ENCODE measurements at regions not wholly inside any gene's neighbourhood (a gene's known extent, or its start where the extent isn't known, plus 50 kb on each side); places are given as distances from the start of the nearest gene placed in this dataset.
A peak's percentile ranks its signal among the peaks of the same experiment; 100 is the strongest.

GRCh38 chr1:229886636-229887035 is 180.4 kb upstream of the GALNT2 start:
- no peak for TF ChIP-seq GATA3 (IDR thresholded peaks at IDR 0.05; ENCODE audit: low read depth, low read length)
- TF ChIP-seq GATA2 (IDR thresholded peaks at IDR 0.05; ENCODE audit: low read depth, low read length), result no peak

- no peak for TF ChIP-seq GATA3 (IDR thresholded peaks at IDR 0.05; ENCODE audit: low read depth, low read length)
Observed at GRCh38 chr1:229887043-229887822, 179.8 kb upstream of the GALNT2 start.

GRCh38 chr1:229888157-229888556 is 178.9 kb upstream of the GALNT2 start:
- no peak for TF ChIP-seq GATA2 (IDR thresholded peaks at IDR 0.05; ENCODE audit: low read depth, low read length)
- no peak for TF ChIP-seq GATA3 (IDR thresholded peaks at IDR 0.05; ENCODE audit: low read depth, low read length)

- TF ChIP-seq GATA3 (IDR thresholded peaks at IDR 0.05; ENCODE audit: low read depth, low read length) (no peak), GATA2 (IDR thresholded peaks at IDR 0.05; ENCODE audit: low read depth, low read length) (no peak)
Observed at GRCh38 chr1:229888561-229889001, 178.5 kb upstream of the GALNT2 start.

- TF ChIP-seq GATA2 (IDR thresholded peaks at IDR 0.05; ENCODE audit: low read depth, low read length), result no peak
- no peak for TF ChIP-seq GATA3 (IDR thresholded peaks at IDR 0.05; ENCODE audit: low read depth, low read length)
Observed at GRCh38 chr1:229889031-229889517, 178.0 kb upstream of the GALNT2 start.

- no peak for TF ChIP-seq GATA3 (IDR thresholded peaks at IDR 0.05; ENCODE audit: low read depth, low read length)
- no peak for TF ChIP-seq GATA2 (IDR thresholded peaks at IDR 0.05; ENCODE audit: low read depth, low read length)
Observed at GRCh38 chr1:229891227-229891626, 175.8 kb upstream of the GALNT2 start.

- no peak for TF ChIP-seq GATA2 (IDR thresholded peaks at IDR 0.05; ENCODE audit: low read depth, low read length)
- TF ChIP-seq GATA3 (IDR thresholded peaks at IDR 0.05; ENCODE audit: low read depth, low read length), result no peak
Observed at GRCh38 chr1:229892515-229893117, 174.4 kb upstream of the GALNT2 start.

GRCh38 chr1:229893762-229894444 is 173.1 kb upstream of the GALNT2 start:
- TF ChIP-seq GATA2 (IDR thresholded peaks at IDR 0.05; ENCODE audit: low read depth, low read length) (peak; percentile 50), GATA3 (IDR thresholded peaks at IDR 0.05; ENCODE audit: low read depth, low read length) (no peak)

GRCh38 chr1:229894532-229894931 is 172.5 kb upstream of the GALNT2 start:
- TF ChIP-seq GATA3 (IDR thresholded peaks at IDR 0.05; ENCODE audit: low read depth, low read length) (no peak), GATA2 (IDR thresholded peaks at IDR 0.05; ENCODE audit: low read depth, low read length) (no peak)

GRCh38 chr1:229895605-229896004 is 171.4 kb upstream of the GALNT2 start:
- TF ChIP-seq GATA2 (IDR thresholded peaks at IDR 0.05; ENCODE audit: low read depth, low read length) (no peak), GATA3 (IDR thresholded peaks at IDR 0.05; ENCODE audit: low read depth, low read length) (no peak)

- TF ChIP-seq GATA2 (IDR thresholded peaks at IDR 0.05; ENCODE audit: low read depth, low read length), result no peak
- TF ChIP-seq GATA3 (IDR thresholded peaks at IDR 0.05; ENCODE audit: low read depth, low read length), result no peak
Observed at GRCh38 chr1:229896306-229896705, 170.7 kb upstream of the GALNT2 start.

GRCh38 chr1:229896861-229897260 is 170.2 kb upstream of the GALNT2 start:
- no peak for TF ChIP-seq GATA2 (IDR thresholded peaks at IDR 0.05; ENCODE audit: low read depth, low read length)
- TF ChIP-seq GATA3 (IDR thresholded peaks at IDR 0.05; ENCODE audit: low read depth, low read length), result no peak

- TF ChIP-seq GATA3 (IDR thresholded peaks at IDR 0.05; ENCODE audit: low read depth, low read length) (no peak), GATA2 (IDR thresholded peaks at IDR 0.05; ENCODE audit: low read depth, low read length) (no peak)
Observed at GRCh38 chr1:229897501-229897900, 169.5 kb upstream of the GALNT2 start.

GRCh38 chr1:229900220-229900619 is 166.8 kb upstream of the GALNT2 start:
- TF ChIP-seq GATA2 (IDR thresholded peaks at IDR 0.05; ENCODE audit: low read depth, low read length) (no peak), GATA3 (IDR thresholded peaks at IDR 0.05; ENCODE audit: low read depth, low read length) (no peak)
